ENCODE measurements at regions not wholly inside any gene's neighbourhood (a gene's known extent, or its start where the extent isn't known, plus 50 kb on each side); places are given as distances from the start of the nearest gene placed in this dataset.

DNA sequence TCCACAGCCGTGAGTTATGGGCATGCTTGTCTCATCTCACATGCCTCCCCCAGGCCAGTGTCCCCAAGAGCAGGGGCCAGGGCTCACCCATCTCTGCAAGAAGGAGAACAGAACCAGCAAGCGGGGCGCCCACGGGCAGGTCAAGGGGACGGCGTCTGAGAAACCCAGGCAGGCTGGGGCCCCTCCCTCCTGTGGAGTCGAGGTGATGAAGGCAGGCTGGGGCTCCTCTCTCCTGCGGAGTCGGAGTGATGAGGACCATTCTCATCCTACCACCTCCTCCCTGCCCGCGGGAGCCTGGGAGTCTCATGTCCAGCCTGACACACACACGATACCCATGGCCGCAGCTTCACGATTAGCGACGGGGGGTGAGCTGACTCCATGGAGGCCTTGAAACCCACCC, 141.9 kb downstream of the CTTN start:
- WGBS, 2 donors, result 88 to 92% methylated on average over 15 to 16 of the region's 16 CpGs
- no peaks in the 10 kb centered on the region for H3K36me3 ChIP-seq (ENCODE audit: control insufficient read depth in 2 of 2, insufficient read depth in 2 of 2, low read length in 1 of 2)

DNA sequence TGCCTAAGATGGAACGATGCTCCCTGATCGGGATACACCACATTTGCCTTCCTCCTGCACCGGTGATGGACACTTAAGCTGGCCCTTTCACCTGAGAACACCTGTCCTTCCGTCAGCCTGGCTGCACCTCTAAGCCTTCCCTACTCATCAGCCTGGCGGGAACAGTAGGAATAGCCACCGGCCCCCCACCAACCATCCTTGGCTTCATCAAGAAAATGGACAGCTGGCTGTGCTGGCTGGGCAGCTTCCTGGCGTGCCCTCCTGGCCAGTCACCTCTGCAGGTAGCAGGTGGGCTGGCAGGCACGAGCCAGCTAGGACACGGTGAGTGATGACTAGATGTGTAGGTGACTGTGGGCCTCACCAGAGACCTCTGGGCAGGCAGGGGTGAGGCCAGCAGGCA, 142.8 kb downstream of the CTTN start:
- WGBS, 2 donors, result 86 to 88% methylated on average over 9 of the region's 9 CpGs
- no peaks in the 10 kb centered on the region for H3K36me3 ChIP-seq (ENCODE audit: control insufficient read depth in 2 of 2, insufficient read depth in 2 of 2, low read length in 1 of 2)
- H3K4me1 ChIP-seq (ENCODE audit: control insufficient read depth in 2 of 2, insufficient read depth in 2 of 2, low read length in 1 of 2), result no peaks in the 10 kb centered on the region
- no peak overlapping the region for H3K4me3 ChIP-seq (ENCODE audit: low read depth in 1 of 2, low read length in 2 of 2)
- H3K27ac ChIP-seq (ENCODE audit: low read depth in 2 of 2, low read length in 1 of 2), result no peak overlapping the region
- H3K27me3 ChIP-seq (ENCODE audit: control insufficient read depth in 1 of 2, insufficient read depth in 2 of 2, low read length in 2 of 2), result no peaks in the 10 kb centered on the region
- peaks cover 0 to 5% of the 10 kb centered on the region in 2 donors for H3K9me3 ChIP-seq (ENCODE audit: control insufficient read depth in 2 of 2, insufficient read depth in 1 of 2, low read depth in 1 of 2, low read length in 1 of 2)

More for the DNA sequence above, 141.9 kb downstream of the CTTN start:
- Histone ChIP-seq H3K27ac (ENCODE audit: low read depth in 2 of 2, low read length in 1 of 2) (no peak overlapping the region), H3K27me3 (ENCODE audit: control insufficient read depth in 1 of 2, insufficient read depth in 2 of 2, low read length in 2 of 2) (no peaks in the 10 kb centered on the region), H3K4me1 (ENCODE audit: control insufficient read depth in 2 of 2, insufficient read depth in 2 of 2, low read length in 1 of 2) (no peaks in the 10 kb centered on the region), H3K9me3 (ENCODE audit: control insufficient read depth in 2 of 2, insufficient read depth in 1 of 2, low read depth in 1 of 2, low read length in 1 of 2) (peaks cover 0 to 5% of the 10 kb centered on the region in 2 donors), H3K4me3 (ENCODE audit: low read depth in 1 of 2, low read length in 2 of 2) (no peak overlapping the region)

DNA sequence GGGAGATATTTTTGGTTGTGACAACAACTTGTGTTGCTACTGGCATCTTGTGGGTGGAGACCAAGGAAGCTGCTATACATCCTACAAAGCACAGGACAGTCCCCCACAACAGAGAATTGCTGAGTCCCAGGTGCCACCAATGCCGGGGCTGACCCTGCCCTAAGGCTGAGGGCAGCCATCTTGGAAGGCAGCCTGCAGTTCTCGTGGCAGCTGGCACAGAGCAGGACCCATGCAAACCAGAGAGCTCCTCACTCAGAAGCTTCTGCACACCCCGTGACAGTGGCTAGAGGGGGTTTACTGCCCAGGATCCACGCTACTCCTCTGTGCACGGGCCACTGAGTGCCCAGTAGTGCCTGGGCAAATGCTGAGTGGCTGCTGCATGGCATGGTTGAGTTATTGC, 143.4 kb downstream of the CTTN start:
- no peak overlapping the region for H3K4me3 ChIP-seq (ENCODE audit: low read depth in 1 of 2, low read length in 2 of 2)
- no peaks in the 10 kb centered on the region for H3K36me3 ChIP-seq (ENCODE audit: control insufficient read depth in 2 of 2, insufficient read depth in 2 of 2, low read length in 1 of 2)
- no peak overlapping the region for H3K27ac ChIP-seq (ENCODE audit: low read depth in 2 of 2, low read length in 1 of 2)
- no peaks in the 10 kb centered on the region for H3K4me1 ChIP-seq (ENCODE audit: control insufficient read depth in 2 of 2, insufficient read depth in 2 of 2, low read length in 1 of 2)
- peaks cover 0 to 5% of the 10 kb centered on the region in 2 donors for H3K9me3 ChIP-seq (ENCODE audit: control insufficient read depth in 2 of 2, insufficient read depth in 1 of 2, low read depth in 1 of 2, low read length in 1 of 2)
- no peaks in the 10 kb centered on the region for H3K27me3 ChIP-seq (ENCODE audit: control insufficient read depth in 1 of 2, insufficient read depth in 2 of 2, low read length in 2 of 2)
- WGBS, 2 donors, result 90 to 95% methylated on average over 5 of the region's 5 CpGs

DNA sequence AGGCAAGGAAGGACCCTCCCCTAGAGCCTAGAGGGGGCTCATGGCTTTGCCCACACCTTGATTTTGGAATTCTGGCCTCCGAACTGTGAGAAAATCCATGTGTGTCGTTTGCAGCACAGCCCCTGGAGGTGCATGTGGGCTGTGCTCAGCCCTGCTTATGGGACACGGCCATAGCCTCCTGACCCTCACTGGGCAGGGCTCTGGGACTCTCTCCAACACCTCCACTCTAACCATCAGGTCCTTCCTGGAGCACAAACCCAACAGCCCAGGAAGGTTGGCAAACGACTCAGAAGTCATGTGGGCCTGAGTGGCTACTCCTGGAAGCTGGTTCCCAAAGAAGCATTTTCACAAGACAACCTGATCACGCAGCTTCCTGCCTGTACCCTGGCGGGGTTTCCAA, 144.1 kb downstream of the CTTN start:
- peaks cover 0 to 5% of the 10 kb centered on the region in 2 donors for H3K9me3 ChIP-seq (ENCODE audit: control insufficient read depth in 2 of 2, insufficient read depth in 1 of 2, low read depth in 1 of 2, low read length in 1 of 2)
- H3K4me3 ChIP-seq (ENCODE audit: low read depth in 1 of 2, low read length in 2 of 2), result no peak overlapping the region
- no peak overlapping the region for H3K27ac ChIP-seq (ENCODE audit: low read depth in 2 of 2, low read length in 1 of 2)
- no peaks in the 10 kb centered on the region for H3K27me3 ChIP-seq (ENCODE audit: control insufficient read depth in 1 of 2, insufficient read depth in 2 of 2, low read length in 2 of 2)
- WGBS, 2 donors, result 82 to 83% methylated on average over 6 of the region's 6 CpGs
- H3K4me1 ChIP-seq (ENCODE audit: control insufficient read depth in 2 of 2, insufficient read depth in 2 of 2, low read length in 1 of 2), result no peaks in the 10 kb centered on the region
- H3K36me3 ChIP-seq (ENCODE audit: control insufficient read depth in 2 of 2, insufficient read depth in 2 of 2, low read length in 1 of 2), result no peaks in the 10 kb centered on the region

DNA sequence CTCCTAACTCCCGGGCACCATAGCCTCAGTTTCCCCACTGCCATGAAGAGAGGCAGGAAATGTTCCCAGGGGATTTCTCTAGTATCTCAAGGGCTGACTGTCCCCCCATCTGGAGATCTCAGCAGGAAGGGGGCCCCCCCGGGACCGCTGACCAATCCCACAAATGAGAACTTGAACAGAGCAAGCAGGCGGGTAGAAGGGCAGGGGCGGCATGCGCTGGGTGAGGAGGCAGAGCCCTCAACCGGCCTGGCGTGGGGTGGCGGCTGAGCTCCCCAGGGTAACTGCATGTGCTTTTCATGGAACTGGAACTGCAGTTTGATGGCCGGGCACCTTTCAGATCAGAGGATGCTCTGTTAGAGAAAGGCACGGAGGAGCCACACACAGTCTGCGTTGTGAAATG, 144.5 kb downstream of the CTTN start:
- no peaks in the 10 kb centered on the region for H3K36me3 ChIP-seq (ENCODE audit: control insufficient read depth in 2 of 2, insufficient read depth in 2 of 2, low read length in 1 of 2)
- H3K4me1 ChIP-seq (ENCODE audit: control insufficient read depth in 2 of 2, insufficient read depth in 2 of 2, low read length in 1 of 2), result no peaks in the 10 kb centered on the region
- peaks cover 0 to 5% of the 10 kb centered on the region in 2 donors for H3K9me3 ChIP-seq (ENCODE audit: control insufficient read depth in 2 of 2, insufficient read depth in 1 of 2, low read depth in 1 of 2, low read length in 1 of 2)
- H3K4me3 ChIP-seq (ENCODE audit: low read depth in 1 of 2, low read length in 2 of 2), result no peak overlapping the region
- 91 to 92% methylated on average over 12 of the region's 12 CpGs for WGBS, 2 donors
- H3K27me3 ChIP-seq (ENCODE audit: control insufficient read depth in 1 of 2, insufficient read depth in 2 of 2, low read length in 2 of 2), result no peaks in the 10 kb centered on the region
- H3K27ac ChIP-seq (ENCODE audit: low read depth in 2 of 2, low read length in 1 of 2), result no peak overlapping the region

DNA sequence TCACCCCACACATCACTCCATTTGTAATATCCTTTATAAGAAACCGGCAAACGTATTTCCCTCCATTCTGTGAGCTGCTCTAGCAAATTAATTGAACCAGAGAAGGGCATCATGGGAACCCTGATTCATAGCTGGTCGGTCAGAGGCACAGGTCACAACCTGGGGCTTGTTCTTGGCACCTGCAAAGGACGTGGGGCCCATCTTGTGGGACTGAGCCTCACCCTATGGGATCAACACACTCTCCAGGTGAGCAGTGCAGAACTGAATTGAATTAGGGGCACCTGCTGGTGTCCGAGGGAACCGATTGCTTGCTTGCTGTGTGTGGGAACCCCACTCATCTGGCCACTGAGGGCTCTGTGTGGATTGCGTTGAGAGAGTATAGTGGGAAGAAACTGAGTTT, 145.3 kb downstream of the CTTN start:
- Histone ChIP-seq H3K9me3 (ENCODE audit: control insufficient read depth in 2 of 2, insufficient read depth in 1 of 2, low read depth in 1 of 2, low read length in 1 of 2) (peaks cover 0 to 5% of the 10 kb centered on the region in 2 donors), H3K4me1 (ENCODE audit: control insufficient read depth in 2 of 2, insufficient read depth in 2 of 2, low read length in 1 of 2) (no peaks in the 10 kb centered on the region), H3K4me3 (ENCODE audit: low read depth in 1 of 2, low read length in 2 of 2) (no peak overlapping the region), H3K27me3 (ENCODE audit: control insufficient read depth in 1 of 2, insufficient read depth in 2 of 2, low read length in 2 of 2) (no peaks in the 10 kb centered on the region), H3K27ac (ENCODE audit: low read depth in 2 of 2, low read length in 1 of 2) (no peak overlapping the region), H3K36me3 (ENCODE audit: control insufficient read depth in 2 of 2, insufficient read depth in 2 of 2, low read length in 1 of 2) (no peaks in the 10 kb centered on the region)
- 70 to 80% methylated on average over 7 of the region's 7 CpGs for WGBS, 2 donors

DNA sequence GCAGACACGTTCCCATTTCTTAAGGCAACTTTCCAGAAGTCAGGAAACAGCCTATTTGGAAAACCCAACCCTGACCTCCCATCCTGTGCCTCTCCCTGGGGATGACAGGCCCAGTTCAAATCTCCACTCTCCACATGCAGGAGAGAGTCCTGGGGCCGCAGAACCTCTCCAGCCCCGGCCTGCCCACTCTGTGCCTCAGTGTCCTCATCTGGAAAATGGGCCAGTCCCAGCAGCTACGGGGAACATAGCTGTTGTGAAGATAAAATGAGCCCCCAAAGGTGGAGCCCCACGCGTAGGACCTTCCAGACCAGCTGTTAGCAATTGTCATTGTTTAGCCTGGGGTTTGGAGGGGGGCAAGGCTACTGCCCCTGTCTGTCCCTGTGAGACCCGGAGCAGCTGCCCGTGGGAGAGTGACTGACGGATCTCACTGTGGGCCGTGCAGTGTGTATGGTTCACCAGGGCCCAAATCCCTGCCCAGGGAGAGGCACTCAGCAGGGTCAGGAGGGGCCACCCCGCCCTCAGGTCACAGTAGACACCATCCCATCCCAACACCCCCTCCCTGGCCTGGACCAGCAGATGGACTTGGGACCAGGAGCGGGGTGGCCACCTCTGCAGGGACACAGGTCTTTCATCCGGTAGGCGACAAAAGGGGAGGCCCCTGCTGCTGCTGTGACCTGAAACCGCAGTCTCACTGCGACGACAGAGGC, 145.9 kb downstream of the CTTN start:
- Histone ChIP-seq H3K9me3 (ENCODE audit: control insufficient read depth in 2 of 2, insufficient read depth in 1 of 2, low read depth in 1 of 2, low read length in 1 of 2) (peaks cover 0 to 5% of the 10 kb centered on the region in 2 donors), H3K27me3 (ENCODE audit: control insufficient read depth in 1 of 2, insufficient read depth in 2 of 2, low read length in 2 of 2) (no peaks in the 10 kb centered on the region), H3K4me3 (ENCODE audit: low read depth in 1 of 2, low read length in 2 of 2) (no peak overlapping the region), H3K27ac (ENCODE audit: low read depth in 2 of 2, low read length in 1 of 2) (no peak overlapping the region), H3K36me3 (ENCODE audit: control insufficient read depth in 2 of 2, insufficient read depth in 2 of 2, low read length in 1 of 2) (no peaks in the 10 kb centered on the region), H3K4me1 (ENCODE audit: control insufficient read depth in 2 of 2, insufficient read depth in 2 of 2, low read length in 1 of 2) (no peaks in the 10 kb centered on the region)
- 84 to 86% methylated on average over 17 of the region's 17 CpGs for WGBS, 2 donors

DNA sequence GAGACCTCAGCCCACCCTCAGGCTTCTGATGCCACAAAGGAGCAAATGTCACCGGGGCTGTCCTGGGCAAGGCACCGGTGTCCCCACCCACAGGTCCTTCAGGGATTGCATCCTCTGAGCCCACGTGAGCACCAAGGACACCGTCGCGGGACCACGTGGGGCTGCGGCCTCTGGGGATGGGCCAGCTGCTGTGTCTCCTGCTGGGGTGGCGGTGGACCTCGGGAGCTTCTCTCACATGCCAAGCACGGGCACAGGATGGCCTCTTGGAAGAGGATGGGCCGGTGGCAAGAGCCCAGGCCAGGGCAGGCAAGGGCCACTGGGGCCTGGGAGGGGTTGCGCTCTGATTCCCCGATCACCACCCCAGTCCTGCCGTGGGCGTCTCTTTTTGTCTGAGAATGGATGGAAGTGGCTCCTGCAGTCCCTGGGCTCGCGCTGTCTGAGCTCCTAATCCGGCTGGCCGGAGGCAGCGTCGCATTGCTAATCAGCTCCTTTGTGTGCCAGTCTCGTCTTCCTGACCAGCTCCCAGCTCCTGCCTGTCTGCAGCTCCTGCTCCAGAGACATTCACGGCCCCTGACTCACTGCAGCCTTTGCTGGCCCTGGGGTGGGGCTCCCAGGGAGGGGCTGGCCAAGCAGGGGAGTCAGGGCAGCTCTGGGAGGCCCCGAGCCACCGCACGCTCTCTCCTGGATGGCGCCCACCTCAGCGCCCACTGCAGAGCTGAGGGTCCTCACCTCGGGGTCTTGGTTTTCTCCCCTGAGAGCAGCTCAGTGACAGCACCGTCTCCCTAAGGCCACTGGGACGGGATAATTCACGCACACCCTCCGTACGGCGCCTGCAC, 146.7 kb downstream of the CTTN start:
- Histone ChIP-seq H3K4me3 (ENCODE audit: low read depth in 1 of 2, low read length in 2 of 2) (no peak overlapping the region), H3K4me1 (ENCODE audit: control insufficient read depth in 2 of 2, insufficient read depth in 2 of 2, low read length in 1 of 2) (no peaks in the 10 kb centered on the region), H3K36me3 (ENCODE audit: control insufficient read depth in 2 of 2, insufficient read depth in 2 of 2, low read length in 1 of 2) (no peaks in the 10 kb centered on the region), H3K27ac (ENCODE audit: low read depth in 2 of 2, low read length in 1 of 2) (no peak overlapping the region), H3K9me3 (ENCODE audit: control insufficient read depth in 2 of 2, insufficient read depth in 1 of 2, low read depth in 1 of 2, low read length in 1 of 2) (peaks cover 0 to 5% of the 10 kb centered on the region in 2 donors), H3K27me3 (ENCODE audit: control insufficient read depth in 1 of 2, insufficient read depth in 2 of 2, low read length in 2 of 2) (no peaks in the 10 kb centered on the region)
- WGBS, 2 donors, result 74 to 79% methylated on average over 34 to 36 of the region's 36 CpGs

DNA sequence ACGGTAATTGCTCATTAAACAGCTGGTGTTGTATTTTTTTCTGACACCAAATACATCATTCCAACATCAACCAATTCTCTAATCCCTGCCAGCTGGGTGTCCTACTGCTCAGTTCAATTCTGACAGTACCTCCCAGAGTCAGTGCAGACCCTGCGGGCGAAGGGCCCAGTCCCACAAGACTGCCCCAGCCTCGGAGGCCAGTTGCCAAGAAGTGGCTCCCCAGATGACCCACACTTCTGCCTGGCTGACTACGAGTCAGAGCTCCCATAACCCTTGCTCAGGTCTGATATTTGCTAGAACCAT, 147.2 kb downstream of the CTTN start:
- Histone ChIP-seq H3K4me3 (ENCODE audit: low read depth in 1 of 2, low read length in 2 of 2) (no peak overlapping the region), H3K27ac (ENCODE audit: low read depth in 2 of 2, low read length in 1 of 2) (no peak overlapping the region)
- 71 to 78% methylated on average over 5 of the region's 5 CpGs for WGBS, 2 donors

More for the DNA sequence above, 147.2 kb downstream of the CTTN start:
- Histone ChIP-seq H3K27me3 (ENCODE audit: control insufficient read depth in 1 of 2, insufficient read depth in 2 of 2, low read length in 2 of 2) (no peaks in the 10 kb centered on the region), H3K4me1 (ENCODE audit: control insufficient read depth in 2 of 2, insufficient read depth in 2 of 2, low read length in 1 of 2) (no peaks in the 10 kb centered on the region), H3K36me3 (ENCODE audit: control insufficient read depth in 2 of 2, insufficient read depth in 2 of 2, low read length in 1 of 2) (no peaks in the 10 kb centered on the region), H3K9me3 (ENCODE audit: control insufficient read depth in 2 of 2, insufficient read depth in 1 of 2, low read depth in 1 of 2, low read length in 1 of 2) (peaks cover 0 to 5% of the 10 kb centered on the region in 2 donors)

Measured in esophagus (tissue), 2 donors.